SK-N-SH treated with all-trans-retinoic acid at 6 μM for 48 hours (cell line): ENCODE measurements at regions not wholly inside any gene's neighbourhood (a gene's known extent, or its start where the extent isn't known, plus 50 kb on each side); places are given as distances from the start of the nearest gene placed in this dataset.
"Not testable (repeated sequence)": the region's sequence is repeated elsewhere in the genome, so short reads cannot be mapped to it uniquely, and the experiment has no call there.

Experiments
- ATAC-seq: fragments of 200-7000 bp; cut with Tn5 transposase; 3 replicates; pipeline ENCODE4 v1.9.1; 2020; ENCODE audit warnings: mild to moderate bottlenecking, moderate library complexity
- ARNTL ChIP-seq: fragments of 450-650 bp; formaldehyde crosslinking; IDR thresholded peaks from 2 replicates; pipeline ENCODE4 v1.5.0; 2020; ENCODE audit warnings: low read depth, mild to moderate bottlenecking, moderate library complexity, borderline replicate concordance
- BACH2 ChIP-seq: fragments of 250-450 bp; sonication (Bioruptor Pico); IDR thresholded peaks from 2 replicates; pipeline ENCODE4 v1.9.0; 2021; ENCODE audit warnings: mild to moderate bottlenecking, borderline replicate concordance
- CSDC2 ChIP-seq: fragments of 250-450 bp; sonication (Bioruptor Pico); IDR thresholded peaks from 2 replicates; pipeline ENCODE4 v1.5.0; 2020; ENCODE audit warnings: mild to moderate bottlenecking, moderate library complexity
- ESRRG ChIP-seq: fragments of 250-450 bp; sonication (Bioruptor Pico); IDR thresholded peaks from 2 replicates; pipeline ENCODE4 v1.6.1; 2021; ENCODE audit warnings: mild to moderate bottlenecking
- ISL1 ChIP-seq: fragments of 250-450 bp; sonication (Bioruptor Pico); IDR thresholded peaks from 2 replicates; pipeline ENCODE4 v2.1.2; 2022; ENCODE audit warnings: mild to moderate bottlenecking, moderate library complexity
- PPARA ChIP-seq: fragments of 250-450 bp; sonication (Bioruptor Pico); IDR thresholded peaks from 2 replicates; pipeline ENCODE4 v1.5.0; 2020; ENCODE audit warnings: mild to moderate bottlenecking, borderline replicate concordance
- RARB ChIP-seq: fragments of 250-450 bp; sonication (Bioruptor Pico); IDR thresholded peaks from 2 replicates; pipeline ENCODE4 v1.8.0; 2021; ENCODE audit warnings: mild to moderate bottlenecking, moderate library complexity
- TOX ChIP-seq: fragments of 250-450 bp; sonication (Bioruptor Pico); IDR thresholded peaks from 2 replicates; pipeline ENCODE4 v1.8.0; 2021; ENCODE audit warnings: mild to moderate bottlenecking, moderate library complexity, borderline replicate concordance
- ZC3H10 ChIP-seq: fragments of 250-450 bp; sonication (Bioruptor Pico); IDR thresholded peaks from 2 replicates; pipeline ENCODE4 v1.5.1; 2021; ENCODE audit warnings: mild to moderate bottlenecking, moderate library complexity
- ZFP3 ChIP-seq: fragments of 250-450 bp; sonication (Bioruptor Pico); IDR thresholded peaks from 2 replicates; pipeline ENCODE4 v1.5.0; 2020; ENCODE audit warnings: mild to moderate bottlenecking, moderate library complexity
- ZFP30 ChIP-seq: fragments of 450-650 bp; formaldehyde crosslinking; IDR thresholded peaks from 2 replicates; pipeline ENCODE4 v1.5.0; 2022; ENCODE audit warnings: mild to moderate bottlenecking, moderate library complexity
- ZNF565 ChIP-seq: fragments of 450-650 bp; formaldehyde crosslinking; conservative IDR thresholded peaks from 2 replicates; pipeline ENCODE4 v1.5.0; 2020; ENCODE audit warnings: low read depth, mild to moderate bottlenecking, moderate library complexity
- ZNF8 ChIP-seq: fragments of 450-650 bp; formaldehyde crosslinking; IDR thresholded peaks from 2 replicates; pipeline ENCODE4 v1.5.0; 2020; ENCODE audit warnings: mild to moderate bottlenecking, moderate library complexity
- TF ChIP-seq, protein P1 (sequence below): fragments of 250-450 bp; sonication (Bioruptor Pico); IDR thresholded peaks from 2 replicates; pipeline ENCODE4 v1.5.1; 2021; ENCODE audit warnings: mild to moderate bottlenecking, moderate library complexity
- TF ChIP-seq, protein P2 (sequence below): fragments of 250-450 bp; sonication (Bioruptor Pico); IDR thresholded peaks from 2 replicates; pipeline ENCODE4 v1.5.0; 2020; ENCODE audit warnings: mild to moderate bottlenecking, moderate library complexity
- TF ChIP-seq, protein P3 (sequence below): fragments of 250-450 bp; sonication (Bioruptor Pico); IDR thresholded peaks from 2 replicates; pipeline ENCODE4 v1.8.0; 2021; ENCODE audit warnings: low read depth, mild to moderate bottlenecking, moderate library complexity, borderline replicate concordance
- TF ChIP-seq, protein P4 (sequence below): fragments of 250-450 bp; sonication (Bioruptor Pico); IDR thresholded peaks from 2 replicates; pipeline ENCODE4 v1.8.0; 2020; ENCODE audit warnings: mild to moderate bottlenecking, moderate library complexity, borderline replicate concordance

DNA sequence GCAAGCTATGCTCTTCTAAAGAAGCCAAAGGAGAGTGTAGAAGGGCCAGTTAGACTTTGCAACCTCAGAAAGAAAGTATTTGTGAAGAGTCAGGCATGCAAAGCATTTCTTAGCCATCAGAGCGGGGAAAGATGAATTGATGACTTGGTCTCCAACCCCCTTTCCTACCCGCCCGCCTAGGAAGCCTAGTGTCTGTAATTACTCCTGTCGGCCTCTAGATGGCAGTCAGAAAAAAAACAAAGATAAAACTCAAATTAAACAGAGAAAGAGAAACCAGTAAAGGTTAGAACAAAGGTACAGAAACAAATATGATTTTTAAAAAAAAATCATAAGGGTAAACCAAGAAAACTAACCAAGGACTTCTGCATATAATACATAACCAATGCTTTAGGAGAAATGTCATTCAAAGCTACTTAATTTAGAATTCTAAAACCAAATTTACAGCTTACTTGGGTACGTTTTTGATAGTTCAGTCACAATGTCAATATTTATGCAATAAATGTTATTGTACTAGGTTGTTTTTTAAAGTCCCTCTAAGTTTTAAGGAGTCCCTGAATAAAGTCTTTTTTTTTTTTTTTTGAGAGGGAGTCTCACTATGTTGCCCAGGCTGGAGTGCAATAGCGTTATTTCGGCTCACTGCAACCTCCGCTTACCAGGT lies 97.6 kb downstream of the LYZL1 start:
- TF ChIP-seq ARNTL, result no peak
- no peak for TF ChIP-seq CSDC2 (CRISPR knock-in tag)
- TF ChIP-seq, protein P1, sequence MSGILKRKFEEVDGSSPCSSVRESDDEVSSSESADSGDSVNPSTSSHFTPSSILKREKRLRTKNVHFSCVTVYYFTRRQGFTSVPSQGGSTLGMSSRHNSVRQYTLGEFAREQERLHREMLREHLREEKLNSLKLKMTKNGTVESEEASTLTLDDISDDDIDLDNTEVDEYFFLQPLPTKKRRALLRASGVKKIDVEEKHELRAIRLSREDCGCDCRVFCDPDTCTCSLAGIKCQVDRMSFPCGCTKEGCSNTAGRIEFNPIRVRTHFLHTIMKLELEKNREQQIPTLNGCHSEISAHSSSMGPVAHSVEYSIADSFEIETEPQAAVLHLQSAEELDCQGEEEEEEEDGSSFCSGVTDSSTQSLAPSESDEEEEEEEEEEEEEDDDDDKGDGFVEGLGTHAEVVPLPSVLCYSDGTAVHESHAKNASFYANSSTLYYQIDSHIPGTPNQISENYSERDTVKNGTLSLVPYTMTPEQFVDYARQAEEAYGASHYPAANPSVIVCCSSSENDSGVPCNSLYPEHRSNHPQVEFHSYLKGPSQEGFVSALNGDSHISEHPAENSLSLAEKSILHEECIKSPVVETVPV (CRISPR knock-in tag), result no peak
- no peak for TF ChIP-seq ZFP30 (CRISPR knock-in tag)
- TF ChIP-seq TOX (CRISPR knock-in tag), result no peak
- no peak for TF ChIP-seq ZNF8 (CRISPR knock-in tag)
- TF ChIP-seq BACH2 (CRISPR knock-in tag), result no peak
- no peak for TF ChIP-seq ZC3H10 (CRISPR knock-in tag)
- TF ChIP-seq, protein P2, sequence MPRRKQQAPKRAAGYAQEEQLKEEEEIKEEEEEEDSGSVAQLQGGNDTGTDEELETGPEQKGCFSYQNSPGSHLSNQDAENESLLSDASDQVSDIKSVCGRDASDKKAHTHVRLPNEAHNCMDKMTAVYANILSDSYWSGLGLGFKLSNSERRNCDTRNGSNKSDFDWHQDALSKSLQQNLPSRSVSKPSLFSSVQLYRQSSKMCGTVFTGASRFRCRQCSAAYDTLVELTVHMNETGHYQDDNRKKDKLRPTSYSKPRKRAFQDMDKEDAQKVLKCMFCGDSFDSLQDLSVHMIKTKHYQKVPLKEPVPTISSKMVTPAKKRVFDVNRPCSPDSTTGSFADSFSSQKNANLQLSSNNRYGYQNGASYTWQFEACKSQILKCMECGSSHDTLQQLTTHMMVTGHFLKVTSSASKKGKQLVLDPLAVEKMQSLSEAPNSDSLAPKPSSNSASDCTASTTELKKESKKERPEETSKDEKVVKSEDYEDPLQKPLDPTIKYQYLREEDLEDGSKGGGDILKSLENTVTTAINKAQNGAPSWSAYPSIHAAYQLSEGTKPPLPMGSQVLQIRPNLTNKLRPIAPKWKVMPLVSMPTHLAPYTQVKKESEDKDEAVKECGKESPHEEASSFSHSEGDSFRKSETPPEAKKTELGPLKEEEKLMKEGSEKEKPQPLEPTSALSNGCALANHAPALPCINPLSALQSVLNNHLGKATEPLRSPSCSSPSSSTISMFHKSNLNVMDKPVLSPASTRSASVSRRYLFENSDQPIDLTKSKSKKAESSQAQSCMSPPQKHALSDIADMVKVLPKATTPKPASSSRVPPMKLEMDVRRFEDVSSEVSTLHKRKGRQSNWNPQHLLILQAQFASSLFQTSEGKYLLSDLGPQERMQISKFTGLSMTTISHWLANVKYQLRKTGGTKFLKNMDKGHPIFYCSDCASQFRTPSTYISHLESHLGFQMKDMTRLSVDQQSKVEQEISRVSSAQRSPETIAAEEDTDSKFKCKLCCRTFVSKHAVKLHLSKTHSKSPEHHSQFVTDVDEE (CRISPR knock-in tag), result no peak
- TF ChIP-seq, protein P3, sequence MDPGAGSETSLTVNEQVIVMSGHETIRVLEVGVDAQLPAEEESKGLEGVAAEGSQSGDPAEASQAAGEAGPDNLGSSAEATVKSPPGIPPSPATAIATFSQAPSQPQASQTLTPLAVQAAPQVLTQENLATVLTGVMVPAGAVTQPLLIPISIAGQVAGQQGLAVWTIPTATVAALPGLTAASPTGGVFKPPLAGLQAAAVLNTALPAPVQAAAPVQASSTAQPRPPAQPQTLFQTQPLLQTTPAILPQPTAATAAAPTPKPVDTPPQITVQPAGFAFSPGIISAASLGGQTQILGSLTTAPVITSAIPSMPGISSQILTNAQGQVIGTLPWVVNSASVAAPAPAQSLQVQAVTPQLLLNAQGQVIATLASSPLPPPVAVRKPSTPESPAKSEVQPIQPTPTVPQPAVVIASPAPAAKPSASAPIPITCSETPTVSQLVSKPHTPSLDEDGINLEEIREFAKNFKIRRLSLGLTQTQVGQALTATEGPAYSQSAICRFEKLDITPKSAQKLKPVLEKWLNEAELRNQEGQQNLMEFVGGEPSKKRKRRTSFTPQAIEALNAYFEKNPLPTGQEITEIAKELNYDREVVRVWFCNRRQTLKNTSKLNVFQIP, result no peak
- TF ChIP-seq, protein P4, sequence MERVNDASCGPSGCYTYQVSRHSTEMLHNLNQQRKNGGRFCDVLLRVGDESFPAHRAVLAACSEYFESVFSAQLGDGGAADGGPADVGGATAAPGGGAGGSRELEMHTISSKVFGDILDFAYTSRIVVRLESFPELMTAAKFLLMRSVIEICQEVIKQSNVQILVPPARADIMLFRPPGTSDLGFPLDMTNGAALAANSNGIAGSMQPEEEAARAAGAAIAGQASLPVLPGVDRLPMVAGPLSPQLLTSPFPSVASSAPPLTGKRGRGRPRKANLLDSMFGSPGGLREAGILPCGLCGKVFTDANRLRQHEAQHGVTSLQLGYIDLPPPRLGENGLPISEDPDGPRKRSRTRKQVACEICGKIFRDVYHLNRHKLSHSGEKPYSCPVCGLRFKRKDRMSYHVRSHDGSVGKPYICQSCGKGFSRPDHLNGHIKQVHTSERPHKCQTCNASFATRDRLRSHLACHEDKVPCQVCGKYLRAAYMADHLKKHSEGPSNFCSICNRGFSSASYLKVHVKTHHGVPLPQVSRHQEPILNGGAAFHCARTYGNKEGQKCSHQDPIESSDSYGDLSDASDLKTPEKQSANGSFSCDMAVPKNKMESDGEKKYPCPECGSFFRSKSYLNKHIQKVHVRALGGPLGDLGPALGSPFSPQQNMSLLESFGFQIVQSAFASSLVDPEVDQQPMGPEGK (CRISPR knock-in tag), result no peak
- TF ChIP-seq ISL1 (CRISPR knock-in tag), result no peak
- TF ChIP-seq RARB, result no peak
- TF ChIP-seq ZNF565 (CRISPR knock-in tag), result no peak
- TF ChIP-seq ZFP3 (CRISPR knock-in tag), result no peak
- TF ChIP-seq PPARA, result no peak
- peak; percentile 81 for ATAC-seq

DNA sequence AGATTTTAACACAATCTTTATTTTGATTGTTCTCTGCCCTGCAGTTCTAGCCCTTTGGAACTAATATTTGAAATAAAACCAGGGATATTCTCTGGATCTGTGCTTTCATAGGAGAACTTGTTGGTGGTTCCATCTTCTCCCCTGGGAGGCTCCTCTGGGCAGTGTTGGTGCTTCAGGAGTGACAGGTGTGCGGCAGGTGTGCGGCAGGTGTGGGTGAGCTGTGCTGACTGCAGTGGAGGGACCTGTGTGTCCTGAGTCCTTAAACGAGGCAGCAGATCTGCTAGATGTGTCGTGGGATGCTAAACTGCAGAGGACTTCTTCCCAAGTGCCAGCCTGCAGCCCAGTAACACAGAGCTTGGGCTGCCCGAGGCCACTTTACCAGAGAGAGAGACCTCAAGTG lies 98.4 kb downstream of the LYZL1 start:
- TF ChIP-seq, protein P2 (CRISPR knock-in tag), result no peak
- no peak for TF ChIP-seq ESRRG (CRISPR knock-in tag)
- TF ChIP-seq ISL1 (CRISPR knock-in tag), result no peak
- no peak for TF ChIP-seq ZNF8 (CRISPR knock-in tag)
- TF ChIP-seq ZFP3 (CRISPR knock-in tag), result no peak
- TF ChIP-seq, protein P1 (CRISPR knock-in tag), result no peak
- ATAC-seq, result no peak

DNA sequence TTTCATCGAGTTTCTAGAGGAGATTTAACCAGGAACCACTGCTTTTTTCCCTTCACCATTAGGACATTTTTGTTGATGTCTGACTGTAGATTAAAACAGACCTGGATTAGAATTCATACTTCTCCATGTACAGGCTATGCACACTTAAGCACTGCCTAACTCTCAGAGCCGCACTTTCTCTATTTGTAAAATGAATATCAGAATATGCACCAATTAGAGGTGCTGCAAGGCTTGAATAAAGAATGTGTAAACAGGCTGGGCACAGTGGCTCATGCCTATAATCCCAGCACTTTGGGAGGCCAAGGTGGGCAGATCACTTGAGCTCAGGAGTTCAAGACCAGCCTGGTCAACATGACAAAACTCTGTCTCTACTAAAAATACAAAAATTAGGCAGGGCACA lies 99.2 kb downstream of the LYZL1 start:
- not testable (repeated sequence) for ATAC-seq
